Activated T-helper 1 cell treated with anti-CD3 and anti-CD28 coated beads, Interleukin-12 subunit alpha, Interleukin-12 subunit beta, Interleukin-2, Interleukin-4 antibody, amounts not matched to agents 30 ng/mL and 10 ng/mL and 1 ng/mL, durations not matched to agents 14 hours and 24 hours and 36 hours (primary cell): ENCODE measurements at regions not wholly inside any gene's neighbourhood (a gene's known extent, or its start where the extent isn't known, plus 50 kb on each side); places are given as distances from the start of the nearest gene placed in this dataset.
"Not testable (repeated sequence)": the region's sequence is repeated elsewhere in the genome, so short reads cannot be mapped to it uniquely, and the experiment has no call there.

Experiments used
- DNase-seq: peaks from one replicate; pipeline ENCODE4 v3.0.0; 2021; ENCODE audit warnings: low spot score
- H3K27ac Mint-ChIP-seq: one replicate; pipeline ENCODE4 v1.8.0; 2021; ENCODE audit warnings: mild to moderate bottlenecking, mixed read lengths
- H3K27me3 Mint-ChIP-seq: one replicate; pipeline ENCODE4 v1.8.0; 2022; ENCODE audit warnings: mild to moderate bottlenecking, moderate library complexity, mixed read lengths; ENCODE audit not compliant: insufficient read depth
- H3K36me3 Mint-ChIP-seq: one replicate; pipeline ENCODE4 v1.8.0; 2021; ENCODE audit warnings: low read depth, mixed read lengths
- H3K4me1 Mint-ChIP-seq: one replicate; pipeline ENCODE4 v1.8.0; 2021; ENCODE audit warnings: low read depth, mixed read lengths
- H3K4me3 Mint-ChIP-seq: one replicate; pipeline ENCODE4 v1.8.0; 2021; ENCODE audit warnings: mild to moderate bottlenecking, moderate library complexity, mixed read lengths
- H3K9me3 Mint-ChIP-seq: one replicate; pipeline ENCODE4 v1.8.0; 2021; ENCODE audit warnings: mixed read lengths
- intact Hi-C: fragments of 100-400 bp; cut with micrococcal nuclease; formaldehyde crosslinking; loops from one replicate; pipeline ENCODE4 v1.15.1; 2024

- H3K27ac Mint-ChIP-seq, H3K36me3 Mint-ChIP-seq, H3K4me1 Mint-ChIP-seq, H3K27me3 Mint-ChIP-seq, intact Hi-C loops, DNase-seq, H3K9me3 Mint-ChIP-seq, H3K4me3 Mint-ChIP-seq: not testable (repeated sequence)
These were observed 185.4 kb downstream of the FAM72C start for GRCh38 chr1:143786381-143786780.

- H3K4me3 Mint-ChIP-seq, intact Hi-C loops: not testable (repeated sequence)
These were observed 185.9 kb downstream of the FAM72C start for GRCh38 chr1:143785883-143786282.

GRCh38 chr1:143784239-143784882 lies 187.4 kb downstream of the FAM72C start:
- intact Hi-C loops, H3K9me3 Mint-ChIP-seq, DNase-seq, H3K36me3 Mint-ChIP-seq, H3K4me1 Mint-ChIP-seq, H3K27me3 Mint-ChIP-seq, H3K27ac Mint-ChIP-seq, H3K4me3 Mint-ChIP-seq: not testable (repeated sequence)

More at GRCh38 chr1:143785883-143786282, 185.9 kb downstream of the FAM72C start:
- not testable (repeated sequence) for H3K27ac Mint-ChIP-seq, H3K36me3 Mint-ChIP-seq, H3K27me3 Mint-ChIP-seq, DNase-seq, H3K4me1 Mint-ChIP-seq, H3K9me3 Mint-ChIP-seq

- intact Hi-C loops, H3K4me1 Mint-ChIP-seq: not testable (repeated sequence)
These were observed 193.6 kb downstream of the FAM72C start for GRCh38 chr1:143778178-143778577.

GRCh38 chr1:143764831-143765230 lies 207.0 kb downstream of the FAM72C start:
- intact Hi-C loops, result not testable (repeated sequence)

More at GRCh38 chr1:143778178-143778577, 193.6 kb downstream of the FAM72C start:
- H3K27ac Mint-ChIP-seq, H3K9me3 Mint-ChIP-seq, H3K36me3 Mint-ChIP-seq, DNase-seq, H3K27me3 Mint-ChIP-seq, H3K4me3 Mint-ChIP-seq: not testable (repeated sequence)

GRCh38 chr1:143760366-143760765 lies 211.4 kb downstream of the FAM72C start:
- DNase-seq, H3K27me3 Mint-ChIP-seq, H3K4me3 Mint-ChIP-seq, intact Hi-C loops, H3K9me3 Mint-ChIP-seq, H3K36me3 Mint-ChIP-seq, H3K27ac Mint-ChIP-seq, H3K4me1 Mint-ChIP-seq: not testable (repeated sequence)

More at GRCh38 chr1:143764831-143765230, 207.0 kb downstream of the FAM72C start:
- not testable (repeated sequence) for H3K4me1 Mint-ChIP-seq, H3K9me3 Mint-ChIP-seq, DNase-seq, H3K27me3 Mint-ChIP-seq, H3K36me3 Mint-ChIP-seq, H3K27ac Mint-ChIP-seq, H3K4me3 Mint-ChIP-seq

- H3K27ac Mint-ChIP-seq, DNase-seq, H3K4me1 Mint-ChIP-seq, H3K4me3 Mint-ChIP-seq, H3K27me3 Mint-ChIP-seq, H3K9me3 Mint-ChIP-seq, intact Hi-C loops, H3K36me3 Mint-ChIP-seq: not testable (repeated sequence)
These were observed 215.8 kb downstream of the FAM72C start for GRCh38 chr1:143755961-143756360.

- no peak for DNase-seq
- no peaks in the 10 kb centered on the region for H3K36me3 Mint-ChIP-seq
- no peak overlapping the region for H3K27ac Mint-ChIP-seq
- intact Hi-C loops, result no loop called here
- H3K27me3 Mint-ChIP-seq, result peaks cover 5% of the 10 kb centered on the region
- no peak overlapping the region for H3K4me3 Mint-ChIP-seq
- no peaks in the 10 kb centered on the region for H3K9me3 Mint-ChIP-seq
- peaks cover 7% of the 10 kb centered on the region for H3K4me1 Mint-ChIP-seq
These were observed 222.9 kb downstream of the FAM72C start for GRCh38 chr1:143748906-143749305.

GRCh38 chr1:143736562-143736961 lies 235.2 kb downstream of the FAM72C start:
- intact Hi-C loops, result no loop called here
- H3K4me3 Mint-ChIP-seq, result no peak overlapping the region
- H3K9me3 Mint-ChIP-seq, result no peaks in the 10 kb centered on the region

GRCh38 chr1:143735764-143736461 lies 235.9 kb downstream of the FAM72C start:
- DNase-seq, result no peak
- Mint-ChIP-seq H3K27me3 (peaks cover 26% of the 10 kb centered on the region), H3K4me1 (peaks cover 5% of the 10 kb centered on the region), H3K27ac (no peak overlapping the region), H3K36me3 (no peaks in the 10 kb centered on the region), H3K9me3 (no peaks in the 10 kb centered on the region), H3K4me3 (no peak overlapping the region)
- intact Hi-C loops, result no loop called here

More at GRCh38 chr1:143736562-143736961, 235.2 kb downstream of the FAM72C start:
- Mint-ChIP-seq H3K4me1 (peaks cover 5% of the 10 kb centered on the region), H3K36me3 (no peaks in the 10 kb centered on the region), H3K27me3 (peaks cover 26% of the 10 kb centered on the region), H3K27ac (no peak overlapping the region)
- no peak for DNase-seq

GRCh38 chr1:143734261-143734660 lies 237.5 kb downstream of the FAM72C start:
- H3K4me1 Mint-ChIP-seq, intact Hi-C loops, H3K9me3 Mint-ChIP-seq, H3K4me3 Mint-ChIP-seq, H3K36me3 Mint-ChIP-seq, DNase-seq, H3K27ac Mint-ChIP-seq: not testable (repeated sequence)
- H3K27me3 Mint-ChIP-seq, result peaks cover 29% of the 10 kb centered on the region

- H3K4me1 Mint-ChIP-seq, H3K36me3 Mint-ChIP-seq, intact Hi-C loops, H3K9me3 Mint-ChIP-seq, H3K27ac Mint-ChIP-seq, DNase-seq, H3K4me3 Mint-ChIP-seq: not testable (repeated sequence)
- peaks cover 27% of the 10 kb centered on the region for H3K27me3 Mint-ChIP-seq
These were observed 240.9 kb downstream of the FAM72C start for GRCh38 chr1:143730890-143731289.

GRCh38 chr1:143729449-143730111 lies 242.2 kb downstream of the FAM72C start:
- intact Hi-C loops, H3K4me1 Mint-ChIP-seq, H3K9me3 Mint-ChIP-seq, H3K36me3 Mint-ChIP-seq: not testable (repeated sequence)
- H3K27me3 Mint-ChIP-seq, result peaks cover 18% of the 10 kb centered on the region
- peak; percentile 31 for DNase-seq
- peak overlapping the region; percentile 93 for H3K27ac Mint-ChIP-seq
- H3K4me3 Mint-ChIP-seq, result peak overlapping the region; percentile 15
